HL-60 (cell line): ENCODE measurements at regions not wholly inside any gene's neighbourhood (a gene's known extent, or its start where the extent isn't known, plus 50 kb on each side); places are given as distances from the start of the nearest gene placed in this dataset.

Experiments used
- DNase-seq, 2 experiments: peaks; one replicate each; pipeline ENCODE4 v3.0.0-alpha.2; 2010 to 2020; ENCODE audit warnings: low read depth in 1 of 2, low spot score in 1 of 2
- H3K27ac ChIP-seq: fragments of 250-450 bp; sonication (Bioruptor Pico); replicated peaks from 2 replicates; pipeline ENCODE4 v1.5.1; 2020; ENCODE audit warnings: mild to moderate bottlenecking, moderate library complexity
- H3K27me3 ChIP-seq: fragments of 250-450 bp; sonication (Bioruptor Pico); 2 replicates; pipeline ENCODE4 v1.5.1; 2021; ENCODE audit warnings: mild to moderate bottlenecking, moderate library complexity; ENCODE audit not compliant: insufficient read depth, poor library complexity, severe bottlenecking
- H3K4me3 ChIP-seq: replicated peaks from 2 replicates; pipeline ENCODE4 v1.5.1; 2011; ENCODE audit warnings: mild to moderate bottlenecking, control low read depth, low read length; ENCODE audit not compliant: insufficient read depth
- GABPA ChIP-seq: IDR thresholded peaks from 2 replicates; pipeline ENCODE4 v1.6.1; 2012; ENCODE audit warnings: low read depth
- POLR2AphosphoS5 ChIP-seq: IDR thresholded peaks from 2 replicates; pipeline ENCODE4 v1.6.1; 2012; ENCODE audit warnings: low read depth
- REST ChIP-seq: IDR thresholded peaks from 2 replicates; pipeline ENCODE4 v1.6.1; 2012; ENCODE audit warnings: low read depth; ENCODE audit not compliant: insufficient replicate concordance
- SPI1 ChIP-seq: IDR thresholded peaks from 2 replicates; pipeline ENCODE4 v1.6.1; 2012; ENCODE audit warnings: low read depth, mild to moderate bottlenecking, borderline replicate concordance
- TF ChIP-seq, protein P1 (sequence below): IDR thresholded peaks from one replicate; pipeline ENCODE4 v1.5.1; 2011; ENCODE audit warnings: low read length, control low read depth, inconsistent platforms; ENCODE audit not compliant: insufficient read depth

DNA sequence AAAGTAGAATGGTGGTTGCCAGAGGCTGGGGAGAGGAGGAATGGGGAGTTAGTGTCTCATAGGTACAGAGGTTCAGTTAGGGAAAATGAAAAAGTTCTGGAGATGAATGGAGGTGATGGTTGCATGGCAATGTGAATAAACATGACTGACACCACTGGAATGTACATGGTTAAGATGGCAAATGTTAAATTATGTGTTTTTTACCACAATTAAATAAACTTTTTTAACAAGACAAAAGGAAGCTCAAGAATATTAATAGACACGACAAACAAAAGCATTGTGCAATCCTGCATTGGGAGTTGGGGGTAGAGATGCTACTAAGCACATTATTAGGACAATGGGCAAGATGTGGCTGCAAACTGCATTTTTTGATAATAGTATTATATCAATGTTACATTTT, 147.7 kb downstream of the TWIST2 start:
- no peaks in the 10 kb centered on the region for H3K27me3 ChIP-seq
- H3K27ac ChIP-seq: no peak overlapping the region
- no peak for DNase-seq
- TF ChIP-seq GABPA (no peak), REST (no peak), POLR2AphosphoS5 (no peak), SPI1 (no peak)
- TF ChIP-seq, protein P1, sequence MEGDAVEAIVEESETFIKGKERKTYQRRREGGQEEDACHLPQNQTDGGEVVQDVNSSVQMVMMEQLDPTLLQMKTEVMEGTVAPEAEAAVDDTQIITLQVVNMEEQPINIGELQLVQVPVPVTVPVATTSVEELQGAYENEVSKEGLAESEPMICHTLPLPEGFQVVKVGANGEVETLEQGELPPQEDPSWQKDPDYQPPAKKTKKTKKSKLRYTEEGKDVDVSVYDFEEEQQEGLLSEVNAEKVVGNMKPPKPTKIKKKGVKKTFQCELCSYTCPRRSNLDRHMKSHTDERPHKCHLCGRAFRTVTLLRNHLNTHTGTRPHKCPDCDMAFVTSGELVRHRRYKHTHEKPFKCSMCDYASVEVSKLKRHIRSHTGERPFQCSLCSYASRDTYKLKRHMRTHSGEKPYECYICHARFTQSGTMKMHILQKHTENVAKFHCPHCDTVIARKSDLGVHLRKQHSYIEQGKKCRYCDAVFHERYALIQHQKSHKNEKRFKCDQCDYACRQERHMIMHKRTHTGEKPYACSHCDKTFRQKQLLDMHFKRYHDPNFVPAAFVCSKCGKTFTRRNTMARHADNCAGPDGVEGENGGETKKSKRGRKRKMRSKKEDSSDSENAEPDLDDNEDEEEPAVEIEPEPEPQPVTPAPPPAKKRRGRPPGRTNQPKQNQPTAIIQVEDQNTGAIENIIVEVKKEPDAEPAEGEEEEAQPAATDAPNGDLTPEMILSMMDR: no peak
- no peak overlapping the region for H3K4me3 ChIP-seq

GRCh38 chr2:238996331-238997136, 148.6 kb downstream of the TWIST2 start:
- no peak for DNase-seq
- Histone ChIP-seq H3K4me3 (no peak overlapping the region), H3K27me3 (no peaks in the 10 kb centered on the region), H3K27ac (no peak overlapping the region)
- TF ChIP-seq SPI1: no peak
- TF ChIP-seq, protein P1: no peak
- TF ChIP-seq GABPA: no peak
- no peak for TF ChIP-seq REST

DNA sequence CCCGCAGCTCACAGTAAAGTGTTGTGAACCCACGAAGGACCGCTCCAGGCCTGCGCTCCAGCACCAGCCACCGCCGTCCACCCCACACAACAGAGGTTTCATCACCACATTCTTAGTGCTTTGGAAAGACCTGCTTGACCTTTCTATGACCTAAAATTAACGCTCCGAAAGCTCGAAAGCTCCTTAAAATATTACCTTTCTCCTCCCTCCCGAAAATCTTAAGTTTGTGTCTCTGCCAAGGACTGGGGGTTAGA, 149.2 kb downstream of the TWIST2 start:
- Histone ChIP-seq H3K27ac (no peak overlapping the region), H3K27me3 (no peaks in the 10 kb centered on the region), H3K4me3 (no peak overlapping the region)
- no peak for DNase-seq
- TF ChIP-seq POLR2AphosphoS5 (no peak), GABPA (no peak), SPI1 (no peak)

DNA sequence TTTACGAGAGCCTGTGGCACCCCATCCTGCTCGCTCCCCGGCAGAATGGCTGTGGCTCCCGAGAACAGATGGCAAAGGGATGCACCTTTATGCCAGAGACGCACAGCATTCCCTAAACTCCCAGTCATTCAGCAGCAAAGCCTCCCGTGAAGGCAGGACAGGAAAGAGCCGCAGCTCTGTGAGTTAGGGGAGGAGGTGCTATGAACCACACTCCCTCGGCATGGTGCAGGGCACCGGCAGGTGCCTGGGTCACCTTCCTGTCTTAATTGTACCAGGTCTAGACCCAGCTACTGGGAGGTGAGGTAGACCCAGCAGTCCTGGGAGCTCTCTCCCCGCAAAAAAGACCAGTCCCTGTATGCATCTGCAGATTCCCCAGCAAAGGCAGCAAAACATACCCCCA, 149.8 kb downstream of the TWIST2 start:
- Histone ChIP-seq H3K4me3 (no peak overlapping the region), H3K27ac (no peak overlapping the region), H3K27me3 (no peaks in the 10 kb centered on the region)
- TF ChIP-seq POLR2AphosphoS5 (no peak), SPI1 (no peak), REST (no peak)
- DNase-seq: no peak
